Liver (tissue), 8 donors: ENCODE measurements at regions not wholly inside any gene's neighbourhood (a gene's known extent, or its start where the extent isn't known, plus 50 kb on each side); places are given as distances from the start of the nearest gene placed in this dataset.

Experiments
- DNase-seq: peaks from one replicate; pipeline ENCODE4 v3.0.0-alpha.2; 2017; ENCODE audit warnings: low spot score
- H3K27ac ChIP-seq, 2 donors: one replicate each; pipeline ENCODE4 v1.7.0; 2013; ENCODE audit warnings: inconsistent platforms in 2 of 2, low read length in 2 of 2, control low read depth in 1 of 2, low read depth in 1 of 2, mild to moderate bottlenecking in 1 of 2
- H3K27me3 ChIP-seq, 4 donors: one replicate each; pipeline versions ENCODE4 v1.6.1 to v1.7.0; 2013; ENCODE audit warnings: low read length in 3 of 4, inconsistent platforms in 1 of 4, mild to moderate bottlenecking in 1 of 4, moderate library complexity in 1 of 4; ENCODE audit not compliant: control insufficient read depth in 4 of 4, insufficient read depth in 4 of 4
- H3K36me3 ChIP-seq, 4 donors: one replicate each; pipeline versions ENCODE4 v1.6.1 to v1.7.0; 2013; ENCODE audit warnings: low read length in 3 of 4, mild to moderate bottlenecking in 3 of 4, low read depth in 1 of 4, moderate library complexity in 1 of 4; ENCODE audit not compliant: control insufficient read depth in 4 of 4, insufficient read depth in 3 of 4
- H3K4me1 ChIP-seq, 4 donors: one replicate each; pipeline versions ENCODE4 v1.6.1 to v1.7.0; 2013; ENCODE audit warnings: low read length in 3 of 4, mild to moderate bottlenecking in 3 of 4, moderate library complexity in 1 of 4; ENCODE audit not compliant: control insufficient read depth in 4 of 4, insufficient read depth in 4 of 4
- H3K4me3 ChIP-seq, 3 donors: one replicate each; pipeline versions ENCODE4 v1.6.1 to v1.7.0; 2013; ENCODE audit warnings: low read length in 3 of 3, control low read depth in 1 of 3, low read depth in 1 of 3, mild to moderate bottlenecking in 1 of 3
- H3K9ac ChIP-seq, 2 donors: one replicate each; pipeline ENCODE4 v1.7.0; 2013; ENCODE audit warnings: low read length in 2 of 2, mild to moderate bottlenecking in 2 of 2, moderate library complexity in 2 of 2, control low read depth in 1 of 2, low read depth in 1 of 2
- H3K9me3 ChIP-seq, 4 donors: one replicate each; pipeline versions ENCODE4 v1.6.1 to v1.7.0; 2013; ENCODE audit warnings: low read length in 3 of 4; ENCODE audit not compliant: control insufficient read depth in 4 of 4
- EGR1 ChIP-seq, 2 donors: IDR thresholded peaks; 2 replicates each; pipeline ENCODE4 v1.6.1; 2016 to 2018; ENCODE audit warnings: antibody characterized with exemption in 2 of 2, low read depth in 2 of 2
- FOXA1 ChIP-seq: IDR thresholded peaks from 2 replicates; pipeline ENCODE4 v1.6.1; 2016; ENCODE audit warnings: antibody characterized with exemption
- FOXA2 ChIP-seq: IDR thresholded peaks from 2 replicates; pipeline ENCODE4 v1.6.1; 2016; ENCODE audit warnings: antibody characterized with exemption
- GABPA ChIP-seq, 2 donors: IDR thresholded peaks in 1 of 2; conservative IDR thresholded peaks in 1 of 2; 2 replicates each; pipeline ENCODE4 v1.6.1; 2016; ENCODE audit warnings: antibody characterized with exemption in 2 of 2, mild to moderate bottlenecking in 1 of 2, moderate library complexity in 1 of 2
- HNF4A ChIP-seq, 2 donors: conservative IDR thresholded peaks; 2 replicates each; pipeline ENCODE4 v1.6.1; 2016; ENCODE audit warnings: antibody characterized with exemption in 2 of 2, mild to moderate bottlenecking in 2 of 2
- JUND ChIP-seq, 2 donors: IDR thresholded peaks; 2 replicates each; pipeline ENCODE4 v1.6.1; 2016; ENCODE audit warnings: antibody characterized with exemption in 2 of 2
- NR2F2 ChIP-seq: IDR thresholded peaks from 2 replicates; pipeline ENCODE4 v1.6.1; 2016; ENCODE audit warnings: antibody characterized with exemption
- RAD21 ChIP-seq, 2 donors: IDR thresholded peaks; 2 replicates each; pipeline ENCODE4 v1.6.1; 2016; ENCODE audit warnings: antibody characterized with exemption in 2 of 2, mild to moderate bottlenecking in 2 of 2
- RXRA ChIP-seq, 2 donors: IDR thresholded peaks; 2 replicates each; pipeline ENCODE4 v1.6.1; 2017 to 2018; ENCODE audit warnings: antibody characterized with exemption in 2 of 2, mild to moderate bottlenecking in 1 of 2
- SP1 ChIP-seq: IDR thresholded peaks from 2 replicates; pipeline ENCODE4 v1.6.1; 2018; ENCODE audit warnings: antibody characterized with exemption, mild to moderate bottlenecking
- TAF1 ChIP-seq: conservative IDR thresholded peaks from 2 replicates; pipeline ENCODE4 v1.6.1; 2016; ENCODE audit warnings: antibody characterized with exemption, mild to moderate bottlenecking
- YY1 ChIP-seq: IDR thresholded peaks from 2 replicates; pipeline ENCODE4 v1.6.1; 2016; ENCODE audit warnings: antibody characterized with exemption, mild to moderate bottlenecking
- ZBTB33 ChIP-seq: IDR thresholded peaks from 2 replicates; pipeline ENCODE4 v1.6.1; 2016; ENCODE audit warnings: antibody characterized with exemption
- WGBS: extraction: QIAGEN DNeasy Blood & Tissue Kit; methylation state at CpG from one replicate; pipeline ENCODE4 v1.1.7; 2013; 5-methylcytosine and 5-hydroxymethylcytosine counted together
- TF ChIP-seq, protein P1 (sequence below): fragments of 150-350 bp; IDR thresholded peaks from 2 replicates; pipeline ENCODE4 v1.5.1; 2017; ENCODE audit warnings: improper control_type of control experiment, low read depth, low read length; ENCODE audit not compliant: missing input control
- TF ChIP-seq, protein P2 (sequence below): IDR thresholded peaks from 2 replicates; pipeline ENCODE4 v1.6.1; 2016; ENCODE audit warnings: antibody characterized with exemption
- TF ChIP-seq, protein P3 (sequence below): IDR thresholded peaks from 2 replicates; pipeline ENCODE4 v1.6.1; 2016; ENCODE audit warnings: antibody characterized with exemption, mild to moderate bottlenecking
- TF ChIP-seq, protein P4 (sequence below): IDR thresholded peaks from 2 replicates; pipeline ENCODE4 v1.6.1; 2016; ENCODE audit warnings: antibody characterized with exemption
- donor health status: healthy.
- donor health status: healthy.
- donor health status: healthy.
- donor health status: healthy.
- donor health status: healthy.

DNA sequence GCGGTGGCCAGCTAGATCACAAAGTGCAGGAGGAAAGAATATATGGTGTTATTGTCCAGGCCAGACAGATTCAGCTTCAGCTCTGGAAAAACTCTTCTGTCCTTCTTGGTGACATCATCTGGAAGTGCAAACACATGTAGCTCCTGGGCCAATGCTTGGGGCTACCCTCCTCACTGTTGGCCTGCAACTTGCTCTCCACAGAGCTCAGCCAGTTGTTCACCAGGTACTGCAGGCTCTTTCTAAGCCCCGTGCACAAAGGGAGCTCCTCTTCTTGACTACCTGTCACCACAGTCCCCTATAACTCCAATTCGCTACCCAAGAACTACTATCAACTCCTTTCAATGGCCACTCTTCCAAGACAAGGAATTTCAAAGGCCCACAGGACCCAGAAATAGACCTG lies 1175.9 kb upstream of the CDH9 start:
- H3K27ac ChIP-seq, result no peak overlapping the region
- no peak for DNase-seq
- H3K4me3 ChIP-seq, result no peak overlapping the region
- H3K9me3 ChIP-seq, result no peaks in the 10 kb centered on the region
- no peaks in the 10 kb centered on the region for H3K27me3 ChIP-seq
- no peak overlapping the region for H3K9ac ChIP-seq
- 70% methylated on average over 3 of the region's 3 CpGs for WGBS
- TF ChIP-seq JUND (IDR thresholded peaks at IDR 0.05) (no peak), FOXA2 (no peak), TAF1 (no peak), SP1 (no peak), RAD21 (IDR thresholded peaks at IDR 0.05) (no peak), FOXA1 (no peak), HNF4A (conservative IDR thresholded peaks at IDR 0.05) (no peak), RXRA (IDR thresholded peaks at IDR 0.05) (no peak), YY1 (no peak), EGR1 (IDR thresholded peaks at IDR 0.05; ENCODE audit: low read depth in 2 of 2) (no peak), NR2F2 (no peak), ZBTB33 (no peak), GABPA (IDR thresholded peaks at IDR 0.05 in 1 of 2, conservative IDR thresholded peaks at IDR 0.05 in 1 of 2) (no peak)
- TF ChIP-seq, protein P1, sequence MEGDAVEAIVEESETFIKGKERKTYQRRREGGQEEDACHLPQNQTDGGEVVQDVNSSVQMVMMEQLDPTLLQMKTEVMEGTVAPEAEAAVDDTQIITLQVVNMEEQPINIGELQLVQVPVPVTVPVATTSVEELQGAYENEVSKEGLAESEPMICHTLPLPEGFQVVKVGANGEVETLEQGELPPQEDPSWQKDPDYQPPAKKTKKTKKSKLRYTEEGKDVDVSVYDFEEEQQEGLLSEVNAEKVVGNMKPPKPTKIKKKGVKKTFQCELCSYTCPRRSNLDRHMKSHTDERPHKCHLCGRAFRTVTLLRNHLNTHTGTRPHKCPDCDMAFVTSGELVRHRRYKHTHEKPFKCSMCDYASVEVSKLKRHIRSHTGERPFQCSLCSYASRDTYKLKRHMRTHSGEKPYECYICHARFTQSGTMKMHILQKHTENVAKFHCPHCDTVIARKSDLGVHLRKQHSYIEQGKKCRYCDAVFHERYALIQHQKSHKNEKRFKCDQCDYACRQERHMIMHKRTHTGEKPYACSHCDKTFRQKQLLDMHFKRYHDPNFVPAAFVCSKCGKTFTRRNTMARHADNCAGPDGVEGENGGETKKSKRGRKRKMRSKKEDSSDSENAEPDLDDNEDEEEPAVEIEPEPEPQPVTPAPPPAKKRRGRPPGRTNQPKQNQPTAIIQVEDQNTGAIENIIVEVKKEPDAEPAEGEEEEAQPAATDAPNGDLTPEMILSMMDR, result no peak
- TF ChIP-seq, protein P2, sequence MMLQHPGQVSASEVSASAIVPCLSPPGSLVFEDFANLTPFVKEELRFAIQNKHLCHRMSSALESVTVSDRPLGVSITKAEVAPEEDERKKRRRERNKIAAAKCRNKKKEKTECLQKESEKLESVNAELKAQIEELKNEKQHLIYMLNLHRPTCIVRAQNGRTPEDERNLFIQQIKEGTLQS, result no peak
- TF ChIP-seq, protein P3, sequence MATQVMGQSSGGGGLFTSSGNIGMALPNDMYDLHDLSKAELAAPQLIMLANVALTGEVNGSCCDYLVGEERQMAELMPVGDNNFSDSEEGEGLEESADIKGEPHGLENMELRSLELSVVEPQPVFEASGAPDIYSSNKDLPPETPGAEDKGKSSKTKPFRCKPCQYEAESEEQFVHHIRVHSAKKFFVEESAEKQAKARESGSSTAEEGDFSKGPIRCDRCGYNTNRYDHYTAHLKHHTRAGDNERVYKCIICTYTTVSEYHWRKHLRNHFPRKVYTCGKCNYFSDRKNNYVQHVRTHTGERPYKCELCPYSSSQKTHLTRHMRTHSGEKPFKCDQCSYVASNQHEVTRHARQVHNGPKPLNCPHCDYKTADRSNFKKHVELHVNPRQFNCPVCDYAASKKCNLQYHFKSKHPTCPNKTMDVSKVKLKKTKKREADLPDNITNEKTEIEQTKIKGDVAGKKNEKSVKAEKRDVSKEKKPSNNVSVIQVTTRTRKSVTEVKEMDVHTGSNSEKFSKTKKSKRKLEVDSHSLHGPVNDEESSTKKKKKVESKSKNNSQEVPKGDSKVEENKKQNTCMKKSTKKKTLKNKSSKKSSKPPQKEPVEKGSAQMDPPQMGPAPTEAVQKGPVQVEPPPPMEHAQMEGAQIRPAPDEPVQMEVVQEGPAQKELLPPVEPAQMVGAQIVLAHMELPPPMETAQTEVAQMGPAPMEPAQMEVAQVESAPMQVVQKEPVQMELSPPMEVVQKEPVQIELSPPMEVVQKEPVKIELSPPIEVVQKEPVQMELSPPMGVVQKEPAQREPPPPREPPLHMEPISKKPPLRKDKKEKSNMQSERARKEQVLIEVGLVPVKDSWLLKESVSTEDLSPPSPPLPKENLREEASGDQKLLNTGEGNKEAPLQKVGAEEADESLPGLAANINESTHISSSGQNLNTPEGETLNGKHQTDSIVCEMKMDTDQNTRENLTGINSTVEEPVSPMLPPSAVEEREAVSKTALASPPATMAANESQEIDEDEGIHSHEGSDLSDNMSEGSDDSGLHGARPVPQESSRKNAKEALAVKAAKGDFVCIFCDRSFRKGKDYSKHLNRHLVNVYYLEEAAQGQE, result no peak
- TF ChIP-seq, protein P4, sequence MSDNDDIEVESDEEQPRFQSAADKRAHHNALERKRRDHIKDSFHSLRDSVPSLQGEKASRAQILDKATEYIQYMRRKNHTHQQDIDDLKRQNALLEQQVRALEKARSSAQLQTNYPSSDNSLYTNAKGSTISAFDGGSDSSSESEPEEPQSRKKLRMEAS, result no peak
- H3K4me1 ChIP-seq, result no peaks in the 10 kb centered on the region
- no peaks in the 10 kb centered on the region for H3K36me3 ChIP-seq

DNA sequence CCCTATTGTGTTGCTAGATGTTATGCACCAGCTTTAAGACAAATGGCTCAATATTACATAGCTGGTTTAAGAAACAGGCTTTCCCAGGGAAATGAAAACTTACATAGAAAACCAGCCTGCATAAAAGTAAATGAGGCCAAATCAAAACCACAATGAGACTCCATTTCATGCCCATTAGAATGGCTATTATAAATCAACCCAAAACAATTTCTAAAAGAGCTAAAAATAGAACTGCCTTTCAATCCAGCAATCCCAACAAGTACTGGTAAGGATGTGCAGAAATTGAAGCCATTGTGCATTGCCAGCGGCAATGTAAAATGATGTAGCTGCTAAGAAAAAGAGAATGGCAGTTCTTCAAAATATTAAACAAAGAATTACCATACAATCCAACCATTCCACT lies 1170.0 kb upstream of the CDH9 start:
- Histone ChIP-seq H3K4me1 (no peaks in the 10 kb centered on the region), H3K4me3 (no peak overlapping the region), H3K9me3 (no peaks in the 10 kb centered on the region), H3K27me3 (no peaks in the 10 kb centered on the region), H3K27ac (no peak overlapping the region), H3K9ac (no peak overlapping the region), H3K36me3 (no peaks in the 10 kb centered on the region)
- DNase-seq, result no peak
- 91% methylated on average over 1 of the region's 1 CpG for WGBS
- TF ChIP-seq NR2F2 (no peak), TAF1 (no peak), ZBTB33 (no peak), JUND (IDR thresholded peaks at IDR 0.05) (no peak), SP1 (no peak), RAD21 (IDR thresholded peaks at IDR 0.05) (no peak)
- TF ChIP-seq, protein P1, result no peak
- TF ChIP-seq, protein P2, result no peak
